Activated CD8-positive, alpha-beta T cell treated with anti-CD3 and anti-CD28 coated beads for 36 hours (primary cell): ENCODE measurements at regions not wholly inside any gene's neighbourhood (a gene's known extent, or its start where the extent isn't known, plus 50 kb on each side); places are given as distances from the start of the nearest gene placed in this dataset.

Experiments used
- ATAC-seq: fragments of 200-7000 bp; cut with Tn5 transposase; one replicate; pipeline ENCODE4 v1.10.0; 2021; ENCODE audit warnings: mild to moderate bottlenecking, moderate library complexity
- CTCF ChIA-PET: fragments of 350-600 bp; sonication (Branson Sonifier 250); formaldehyde crosslinking; loops from one replicate; lab custom pipeline; 2021; ENCODE audit warnings: antibody characterized with exemption; lab: Charles Lee
- POLR2A ChIA-PET: fragments of 350-600 bp; sonication (Branson Sonifier 250); formaldehyde crosslinking; loops from one replicate; lab custom pipeline; 2021; ENCODE audit warnings: antibody characterized with exemption; lab: Charles Lee
- DNase-seq: peaks from one replicate; pipeline ENCODE4 v3.0.0-alpha.2; 2020
- H3K27ac Mint-ChIP-seq: one replicate; pipeline ENCODE4 v1.8.0; 2021; ENCODE audit warnings: mild to moderate bottlenecking, mixed read lengths
- H3K27me3 Mint-ChIP-seq: one replicate; pipeline ENCODE4 v1.8.0; 2021; ENCODE audit warnings: mixed read lengths
- H3K36me3 Mint-ChIP-seq: one replicate; pipeline ENCODE4 v1.8.0; 2021; ENCODE audit warnings: low read depth, mixed read lengths
- H3K4me1 Mint-ChIP-seq: one replicate; pipeline ENCODE4 v1.8.0; 2021; ENCODE audit warnings: low read depth, mixed read lengths
- H3K4me3 Mint-ChIP-seq: one replicate; pipeline ENCODE4 v1.8.0; 2021; ENCODE audit warnings: mild to moderate bottlenecking, moderate library complexity, mixed read lengths
- H3K9me3 Mint-ChIP-seq: one replicate; pipeline ENCODE4 v1.8.0; 2021; ENCODE audit warnings: mixed read lengths
- intact Hi-C: fragments of 100-400 bp; cut with micrococcal nuclease; formaldehyde crosslinking; loops from one replicate; pipeline ENCODE4 v1.10.0; 2022
- TF ChIP-seq, protein P1 (sequence below): fragments of 200-600 bp; IDR thresholded peaks from one replicate; pipeline ENCODE4 v1.8.0; 2022; ENCODE audit warnings: antibody characterized with exemption, mild to moderate bottlenecking

DNA sequence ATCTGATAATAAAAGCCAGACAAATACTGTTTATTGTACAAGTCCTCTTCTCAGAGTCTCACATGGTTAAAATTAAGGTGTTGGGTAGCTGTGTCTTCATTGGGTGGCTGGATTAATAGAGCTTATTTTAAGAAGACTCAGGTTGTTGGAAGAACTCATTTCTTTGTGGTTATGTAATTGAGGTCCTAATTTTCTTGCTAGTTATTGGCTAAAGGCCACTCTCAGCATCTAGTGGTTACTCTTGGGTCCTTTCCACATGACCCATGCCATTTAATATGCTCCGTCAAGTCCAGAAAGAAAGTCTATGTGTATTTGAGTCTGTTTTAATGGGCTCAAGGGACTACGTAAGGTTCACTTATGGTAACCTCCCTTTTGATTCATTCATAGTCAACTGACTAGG is 1668.6 kb upstream of the AGA start:
- CTCF ChIA-PET = no interaction called here
- H3K4me3 Mint-ChIP-seq = no peak overlapping the region
- peaks cover 5% of the 10 kb centered on the region for H3K9me3 Mint-ChIP-seq
- no peaks in the 10 kb centered on the region for H3K36me3 Mint-ChIP-seq
- ATAC-seq = no peak
- TF ChIP-seq, protein P1, sequence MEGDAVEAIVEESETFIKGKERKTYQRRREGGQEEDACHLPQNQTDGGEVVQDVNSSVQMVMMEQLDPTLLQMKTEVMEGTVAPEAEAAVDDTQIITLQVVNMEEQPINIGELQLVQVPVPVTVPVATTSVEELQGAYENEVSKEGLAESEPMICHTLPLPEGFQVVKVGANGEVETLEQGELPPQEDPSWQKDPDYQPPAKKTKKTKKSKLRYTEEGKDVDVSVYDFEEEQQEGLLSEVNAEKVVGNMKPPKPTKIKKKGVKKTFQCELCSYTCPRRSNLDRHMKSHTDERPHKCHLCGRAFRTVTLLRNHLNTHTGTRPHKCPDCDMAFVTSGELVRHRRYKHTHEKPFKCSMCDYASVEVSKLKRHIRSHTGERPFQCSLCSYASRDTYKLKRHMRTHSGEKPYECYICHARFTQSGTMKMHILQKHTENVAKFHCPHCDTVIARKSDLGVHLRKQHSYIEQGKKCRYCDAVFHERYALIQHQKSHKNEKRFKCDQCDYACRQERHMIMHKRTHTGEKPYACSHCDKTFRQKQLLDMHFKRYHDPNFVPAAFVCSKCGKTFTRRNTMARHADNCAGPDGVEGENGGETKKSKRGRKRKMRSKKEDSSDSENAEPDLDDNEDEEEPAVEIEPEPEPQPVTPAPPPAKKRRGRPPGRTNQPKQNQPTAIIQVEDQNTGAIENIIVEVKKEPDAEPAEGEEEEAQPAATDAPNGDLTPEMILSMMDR = no peak
- POLR2A ChIA-PET = no interaction called here
- no peaks in the 10 kb centered on the region for H3K27me3 Mint-ChIP-seq
- no peak overlapping the region for H3K27ac Mint-ChIP-seq
- H3K4me1 Mint-ChIP-seq = no peaks in the 10 kb centered on the region
- intact Hi-C loops = no loop called here
- DNase-seq = no peak

DNA sequence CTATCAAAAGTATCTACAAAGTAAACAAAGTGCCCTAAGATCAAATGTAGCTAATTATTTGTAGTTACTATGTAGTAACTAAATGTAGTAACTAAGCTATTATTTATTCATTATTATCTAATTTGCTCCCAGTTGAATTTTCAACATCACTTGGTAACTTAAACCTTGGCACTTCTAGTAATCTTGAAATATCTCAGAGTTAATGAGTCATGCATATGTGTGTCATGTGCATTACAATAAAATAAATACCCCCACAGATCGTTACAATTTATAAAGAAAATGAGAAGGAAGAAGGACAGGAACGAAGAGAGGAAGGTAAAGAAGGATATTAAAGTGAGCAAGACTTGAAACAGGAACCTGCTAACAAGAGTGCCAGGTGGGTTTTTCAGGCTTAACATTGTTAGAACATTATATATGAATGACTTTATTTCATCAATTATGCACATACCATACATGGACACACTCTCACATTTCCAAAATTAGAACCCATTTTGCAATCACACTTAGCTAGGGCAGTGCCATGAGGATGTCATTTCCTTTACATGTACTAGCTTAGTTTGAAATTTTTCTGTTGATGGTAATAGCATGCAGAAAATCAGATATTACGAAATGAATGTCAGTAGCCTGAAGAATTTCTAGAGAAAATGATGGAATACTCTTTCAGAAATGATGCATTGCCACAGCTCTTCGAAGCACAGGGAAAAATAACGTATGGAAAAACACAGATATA is 1670.4 kb upstream of the AGA start:
- Mint-ChIP-seq H3K9me3 (peaks cover 3% of the 10 kb centered on the region), H3K4me3 (no peak overlapping the region), H3K4me1 (no peaks in the 10 kb centered on the region), H3K27me3 (no peaks in the 10 kb centered on the region), H3K36me3 (no peaks in the 10 kb centered on the region), H3K27ac (no peak overlapping the region)
- CTCF ChIA-PET = interaction anchor here (1.2 kb wide), 1 partner anchor 12 kb away, joined by 4 read pairs; no protein-coding TSS in a partner anchor
- intact Hi-C loops = no loop called here
- DNase-seq (no peak), ATAC-seq (no peak)
- TF ChIP-seq, protein P1 = no peak
- POLR2A ChIA-PET = no interaction called here

DNA sequence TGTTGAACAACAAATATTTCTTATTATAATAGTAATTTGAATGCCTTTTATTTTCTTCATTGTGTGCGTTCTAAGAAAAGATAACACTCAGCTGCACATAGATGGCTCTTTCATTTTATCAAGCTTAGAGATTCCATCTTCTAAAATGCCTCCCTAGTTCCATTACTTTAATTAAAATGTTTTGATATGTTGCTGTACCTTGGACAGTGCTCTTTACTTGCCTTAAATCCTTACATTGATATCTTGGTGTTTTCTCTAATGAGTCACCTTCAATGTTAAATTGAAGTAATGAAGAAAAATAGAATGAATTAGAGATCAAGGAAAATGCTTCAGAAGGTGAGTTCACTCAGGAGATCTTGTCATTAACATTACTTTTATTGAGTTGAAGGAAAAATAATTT is 1672.4 kb upstream of the AGA start:
- Mint-ChIP-seq H3K36me3 (no peaks in the 10 kb centered on the region), H3K4me1 (no peaks in the 10 kb centered on the region), H3K9me3 (peaks cover 6% of the 10 kb centered on the region), H3K27me3 (no peaks in the 10 kb centered on the region), H3K27ac (no peak overlapping the region), H3K4me3 (no peak overlapping the region)
- POLR2A ChIA-PET = no interaction called here
- TF ChIP-seq, protein P1 = no peak
- ATAC-seq = no peak
- intact Hi-C loops = no loop called here
- CTCF ChIA-PET = no interaction called here
- no peak for DNase-seq

DNA sequence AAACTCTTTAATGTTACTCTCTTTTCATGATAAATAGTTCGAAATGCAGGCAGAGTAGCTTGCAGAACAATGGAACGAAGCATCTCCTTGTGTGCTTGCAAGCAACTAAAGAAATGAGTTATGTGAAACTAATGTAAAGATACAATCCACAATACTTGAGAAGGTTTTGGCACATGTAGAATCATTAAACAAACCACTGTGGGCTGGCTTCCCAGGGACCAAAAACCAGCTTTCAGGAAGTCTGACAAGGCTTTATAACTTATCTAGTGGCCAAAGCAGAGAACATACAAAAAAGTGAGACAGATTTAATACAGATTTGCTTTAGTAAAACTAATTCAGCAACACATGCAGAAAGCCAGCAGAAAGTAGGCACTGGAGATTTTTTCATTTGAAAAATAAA is 1673.8 kb upstream of the AGA start:
- H3K9me3 Mint-ChIP-seq = peaks cover 9% of the 10 kb centered on the region
- intact Hi-C loops = no loop called here
- no peaks in the 10 kb centered on the region for H3K4me1 Mint-ChIP-seq
- CTCF ChIA-PET = no interaction called here
- DNase-seq (no peak), ATAC-seq (no peak)
- POLR2A ChIA-PET = no interaction called here
- no peaks in the 10 kb centered on the region for H3K27me3 Mint-ChIP-seq
- TF ChIP-seq, protein P1 = no peak
- H3K27ac Mint-ChIP-seq = no peak overlapping the region
- no peak overlapping the region for H3K4me3 Mint-ChIP-seq
- H3K36me3 Mint-ChIP-seq = no peaks in the 10 kb centered on the region

DNA sequence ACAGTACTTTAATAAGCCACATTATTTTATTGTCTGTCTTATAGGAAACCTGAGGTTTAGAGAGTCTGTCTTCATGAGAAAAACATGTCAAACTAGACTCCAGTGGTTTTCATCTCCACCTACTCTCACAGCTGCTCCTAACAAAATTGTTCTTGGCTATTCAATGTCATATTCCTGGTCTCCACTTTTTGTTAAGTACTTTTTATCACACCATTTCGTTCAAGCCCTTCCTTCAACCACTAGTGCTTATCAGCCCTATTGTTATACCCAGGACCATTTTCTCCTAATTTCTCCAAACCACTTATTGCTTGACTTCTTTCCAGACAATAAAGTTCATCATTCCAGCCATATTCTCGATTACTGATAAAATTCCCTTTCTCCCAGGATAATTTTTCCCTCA is 1674.3 kb upstream of the AGA start:
- H3K4me1 Mint-ChIP-seq = no peaks in the 10 kb centered on the region
- H3K4me3 Mint-ChIP-seq = no peak overlapping the region
- TF ChIP-seq, protein P1 = no peak
- H3K36me3 Mint-ChIP-seq = no peaks in the 10 kb centered on the region
- H3K27me3 Mint-ChIP-seq = no peaks in the 10 kb centered on the region
- no peak for ATAC-seq
- CTCF ChIA-PET = no interaction called here
- intact Hi-C loops = no loop called here
- POLR2A ChIA-PET = no interaction called here
- no peak overlapping the region for H3K27ac Mint-ChIP-seq
- DNase-seq = no peak
- H3K9me3 Mint-ChIP-seq = peaks cover 9% of the 10 kb centered on the region
